ENCODE measurements at regions not wholly inside any gene's neighbourhood (a gene's known extent, or its start where the extent isn't known, plus 50 kb on each side); places are given as distances from the start of the nearest gene placed in this dataset.
A peak's percentile ranks its signal among the peaks of the same experiment; 100 is the strongest.

GRCh38 chr2:221629468-221629867 lies 57.4 kb upstream of the EPHA4 start:
- Histone ChIP-seq H2AFZ (ENCODE audit: low read depth) (no peak overlapping the region; the same call in 1 of the 2 replicates), H3K79me2 (ENCODE audit: insufficient read depth) (no peaks in the 10 kb centered on the region), H3K27me3 (ENCODE audit: insufficient read depth) (no peaks in the 10 kb centered on the region), H3K4me3 (ENCODE audit: low read depth in 2 of 2, low read length in 1 of 2) (no peak overlapping the region), H4K20me1 (ENCODE audit: insufficient read depth) (no peaks in the 10 kb centered on the region), H3K9ac (no peak overlapping the region), H3K9me2 (no peaks in the 10 kb centered on the region; the same call in 1 of the 2 replicates), H3F3A (replicated peaks; ENCODE audit: insufficient read depth) (no peaks in the 10 kb centered on the region), H3K4me1 (ENCODE audit: control insufficient read depth in 1 of 2, insufficient read depth in 2 of 2, low read depth in 1 of 2, low read length in 1 of 2) (no peaks in the 10 kb centered on the region), H3K27ac (ENCODE audit: low read depth in 2 of 2, low read length in 1 of 2) (no peak overlapping the region), H3K9me3 (no peaks in the 10 kb centered on the region), H3K36me3 (replicated peaks in 1 of 2; ENCODE audit: control insufficient read depth in 1 of 2, insufficient read depth in 2 of 2, low read length in 1 of 2) (no peaks in the 10 kb centered on the region), H3K4me2 (no peak overlapping the region)
- CTCF ChIA-PET: no interaction called here
- POLR2A ChIA-PET: no interaction called here
- no peak for DNase-seq
- WGBS (ENCODE audit: low lambda C conversion rate): 4% methylated on average over 5 of the region's 5 CpGs
- TF ChIP-seq TEAD4 (IDR thresholded peaks at IDR 0.05; ENCODE audit: borderline replicate concordance, insufficient read depth) (no peak), JUND (IDR thresholded peaks at IDR 0.05) (peak; percentile 29; the same call in 1 of the 2 replicates), FOSL2 (IDR thresholded peaks at IDR 0.05; ENCODE audit: borderline replicate concordance, low read depth) (0 out of 2 replicates have a peak, but pooled peaks have one; percentile 3)

GRCh38 chr2:221624475-221624874 lies 52.4 kb upstream of the EPHA4 start:
- Histone ChIP-seq H3K27me3 (ENCODE audit: insufficient read depth) (no peaks in the 10 kb centered on the region), H3K4me3 (ENCODE audit: low read depth in 2 of 2, low read length in 1 of 2) (no peak overlapping the region), H3K4me2 (no peak overlapping the region), H3F3A (replicated peaks; ENCODE audit: insufficient read depth) (no peaks in the 10 kb centered on the region), H3K36me3 (replicated peaks in 1 of 2; ENCODE audit: control insufficient read depth in 1 of 2, insufficient read depth in 2 of 2, low read length in 1 of 2) (no peaks in the 10 kb centered on the region), H2AFZ (ENCODE audit: low read depth) (no peak overlapping the region), H3K79me2 (ENCODE audit: insufficient read depth) (no peaks in the 10 kb centered on the region), H3K9me3 (no peaks in the 10 kb centered on the region), H4K20me1 (ENCODE audit: insufficient read depth) (no peaks in the 10 kb centered on the region), H3K27ac (ENCODE audit: low read depth in 2 of 2, low read length in 1 of 2) (no peak overlapping the region), H3K9ac (no peak overlapping the region), H3K4me1 (ENCODE audit: control insufficient read depth in 1 of 2, insufficient read depth in 2 of 2, low read depth in 1 of 2, low read length in 1 of 2) (no peaks in the 10 kb centered on the region), H3K9me2 (no peaks in the 10 kb centered on the region)
- CTCF ChIA-PET: no interaction called here
- DNase-seq: no peak
- POLR2A ChIA-PET: no interaction called here
- 5% methylated on average over 1 of the region's 1 CpG for WGBS (ENCODE audit: low lambda C conversion rate)
- no peak for TF ChIP-seq EZH2phosphoT487 (IDR thresholded peaks at IDR 0.05; ENCODE audit: borderline replicate concordance, low read depth)
- no peak for TF ChIP-seq MEF2A (IDR thresholded peaks at IDR 0.05; ENCODE audit: borderline replicate concordance, low read depth)
- no peak for TF ChIP-seq RXRA (IDR thresholded peaks at IDR 0.05; ENCODE audit: borderline replicate concordance, low read depth)
